Breast epithelium (tissue), 4 donors: ENCODE measurements at regions not wholly inside any gene's neighbourhood (a gene's known extent, or its start where the extent isn't known, plus 50 kb on each side); places are given as distances from the start of the nearest gene placed in this dataset.

ENCODE experiments used
- DNase-seq, 2 donors: peaks; one replicate each; pipeline ENCODE4 v3.0.0-alpha.2; 2019; ENCODE audit warnings: low spot score in 2 of 2
- H3K27ac ChIP-seq, 2 donors: fragments of 200-600 bp; sonication (generic) in 1 of 2; one replicate each; pipeline ENCODE4 v1.5.1; 2016 to 2019; ENCODE audit warnings: mild to moderate bottlenecking in 1 of 2
- H3K27me3 ChIP-seq, 2 donors: fragments of 200-600 bp; sonication (generic) in 1 of 2; one replicate each; pipeline versions ENCODE4 v1.5.1 to v1.6.0; 2017 to 2019; ENCODE audit warnings: control low read depth in 1 of 2, mild to moderate bottlenecking in 1 of 2
- H3K36me3 ChIP-seq: fragments of 200-600 bp; one replicate; pipeline ENCODE4 v1.5.1; 2019
- H3K4me1 ChIP-seq, 2 donors: fragments of 200-600 bp; sonication (generic); one replicate each; pipeline ENCODE4 v1.5.1; 2016 to 2019; ENCODE audit warnings: control low read depth in 1 of 2
- H3K4me3 ChIP-seq, 3 donors: fragments of 200-600 bp; sonication (generic); 1 replicate in 2 of 3; 2 replicates in 1 of 3; pipeline ENCODE4 v1.5.1; 2016 to 2019; ENCODE audit warnings: mild to moderate bottlenecking in 3 of 3, moderate library complexity in 2 of 3
- H3K9me3 ChIP-seq, 2 donors: fragments of 200-600 bp; sonication (generic) in 1 of 2; one replicate each; pipeline ENCODE4 v1.5.1; 2016 to 2019; ENCODE audit warnings: control low read depth in 1 of 2
- POLR2A ChIP-seq: fragments of 450-650 bp; IDR thresholded peaks from one replicate; pipeline ENCODE4 v1.6.1; 2016; ENCODE audit warnings: antibody characterized with exemption, mild to moderate bottlenecking, moderate library complexity
- POLR2AphosphoS5 ChIP-seq, 3 donors: sonication (generic); formaldehyde crosslinking; IDR thresholded peaks; one replicate each; pipeline ENCODE4 v1.6.1; 2017; ENCODE audit warnings: antibody characterized with exemption in 3 of 3
- intact Hi-C: fragments of 100-400 bp; cut with DNase I; formaldehyde crosslinking; loops from one replicate; pipeline ENCODE4 v1.15.1; 2023; ENCODE audit warnings: low total_unique reads
- TF ChIP-seq, protein P1 (sequence below), 3 donors: fragments of 450-650 bp; IDR thresholded peaks; one replicate each; pipeline ENCODE4 v1.5.1; 2016 to 2017; ENCODE audit warnings: antibody characterized with exemption in 3 of 3, mild to moderate bottlenecking in 3 of 3, moderate library complexity in 3 of 3

DNA sequence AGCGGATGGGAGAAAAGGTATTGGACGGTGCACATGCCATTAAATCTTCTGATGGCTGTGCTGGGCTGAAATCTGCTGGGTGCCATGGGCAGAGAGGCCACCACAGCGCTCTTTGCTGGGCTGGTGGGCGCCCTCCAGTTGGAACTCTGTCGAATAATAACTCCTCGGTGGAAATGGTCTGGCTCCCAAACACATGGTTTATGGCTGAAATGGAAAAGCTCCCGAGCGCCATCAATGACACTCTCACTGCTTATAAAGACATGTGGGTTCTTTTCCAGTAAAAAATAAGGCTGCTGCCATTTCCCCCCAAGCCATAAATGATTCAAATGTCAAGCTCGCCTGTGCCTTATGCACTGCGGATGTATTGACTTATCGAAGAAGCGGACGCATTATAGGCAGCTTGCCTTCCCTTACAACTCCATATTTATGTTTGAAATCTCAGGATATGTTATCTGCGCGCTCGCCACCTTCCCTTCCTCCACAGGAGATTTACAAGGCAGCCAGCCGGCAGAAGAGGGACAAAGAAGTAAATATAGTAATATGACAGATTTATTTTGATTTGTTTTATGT lies 239.0 kb upstream of the MKI67 start:
- TF ChIP-seq POLR2AphosphoS5 (IDR thresholded peaks at IDR 0.05) (no peak), POLR2A (no peak)
- TF ChIP-seq, protein P1, sequence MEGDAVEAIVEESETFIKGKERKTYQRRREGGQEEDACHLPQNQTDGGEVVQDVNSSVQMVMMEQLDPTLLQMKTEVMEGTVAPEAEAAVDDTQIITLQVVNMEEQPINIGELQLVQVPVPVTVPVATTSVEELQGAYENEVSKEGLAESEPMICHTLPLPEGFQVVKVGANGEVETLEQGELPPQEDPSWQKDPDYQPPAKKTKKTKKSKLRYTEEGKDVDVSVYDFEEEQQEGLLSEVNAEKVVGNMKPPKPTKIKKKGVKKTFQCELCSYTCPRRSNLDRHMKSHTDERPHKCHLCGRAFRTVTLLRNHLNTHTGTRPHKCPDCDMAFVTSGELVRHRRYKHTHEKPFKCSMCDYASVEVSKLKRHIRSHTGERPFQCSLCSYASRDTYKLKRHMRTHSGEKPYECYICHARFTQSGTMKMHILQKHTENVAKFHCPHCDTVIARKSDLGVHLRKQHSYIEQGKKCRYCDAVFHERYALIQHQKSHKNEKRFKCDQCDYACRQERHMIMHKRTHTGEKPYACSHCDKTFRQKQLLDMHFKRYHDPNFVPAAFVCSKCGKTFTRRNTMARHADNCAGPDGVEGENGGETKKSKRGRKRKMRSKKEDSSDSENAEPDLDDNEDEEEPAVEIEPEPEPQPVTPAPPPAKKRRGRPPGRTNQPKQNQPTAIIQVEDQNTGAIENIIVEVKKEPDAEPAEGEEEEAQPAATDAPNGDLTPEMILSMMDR (IDR thresholded peaks at IDR 0.05), result no peak
- Histone ChIP-seq H3K4me3 (no peak overlapping the region), H3K36me3 (no peaks in the 10 kb centered on the region), H3K4me1 (no peaks in the 10 kb centered on the region), H3K27ac (no peak overlapping the region), H3K27me3 (peaks cover 0 to 4% of the 10 kb centered on the region in 2 donors), H3K9me3 (no peaks in the 10 kb centered on the region)
- intact Hi-C loops, result no loop called here
- DNase-seq, result no peak

DNA sequence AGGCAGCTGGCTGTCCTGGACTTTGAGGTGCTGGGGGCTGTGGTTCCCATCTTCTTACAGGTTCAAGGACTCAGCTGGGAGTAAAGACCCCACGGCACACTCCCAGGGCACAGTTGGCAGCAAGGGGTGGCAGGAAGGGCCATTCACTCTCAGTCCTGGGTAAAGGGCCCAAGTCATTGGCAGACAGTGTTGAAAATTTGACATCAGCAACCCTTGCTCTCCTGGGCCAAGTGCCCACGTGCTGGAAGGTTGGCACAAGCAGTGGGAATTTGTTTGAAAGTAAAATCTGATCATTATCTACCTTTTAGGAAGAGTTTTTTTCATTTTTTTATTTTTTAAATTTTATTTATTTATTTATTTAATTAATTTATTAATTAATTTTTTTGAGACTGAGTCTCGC lies 241.6 kb upstream of the MKI67 start:
- no peak overlapping the region for H3K27ac ChIP-seq
- H3K27me3 ChIP-seq, result peaks cover 0 to 6% of the 10 kb centered on the region in 2 donors
- intact Hi-C loops, result no loop called here
- no peaks in the 10 kb centered on the region for H3K4me1 ChIP-seq
- no peaks in the 10 kb centered on the region for H3K9me3 ChIP-seq
- H3K36me3 ChIP-seq, result no peaks in the 10 kb centered on the region
- TF ChIP-seq, protein P1 (IDR thresholded peaks at IDR 0.05), result no peak
- TF ChIP-seq POLR2AphosphoS5 (IDR thresholded peaks at IDR 0.05), result no peak
- no peak for DNase-seq
- H3K4me3 ChIP-seq, result no peak overlapping the region

DNA sequence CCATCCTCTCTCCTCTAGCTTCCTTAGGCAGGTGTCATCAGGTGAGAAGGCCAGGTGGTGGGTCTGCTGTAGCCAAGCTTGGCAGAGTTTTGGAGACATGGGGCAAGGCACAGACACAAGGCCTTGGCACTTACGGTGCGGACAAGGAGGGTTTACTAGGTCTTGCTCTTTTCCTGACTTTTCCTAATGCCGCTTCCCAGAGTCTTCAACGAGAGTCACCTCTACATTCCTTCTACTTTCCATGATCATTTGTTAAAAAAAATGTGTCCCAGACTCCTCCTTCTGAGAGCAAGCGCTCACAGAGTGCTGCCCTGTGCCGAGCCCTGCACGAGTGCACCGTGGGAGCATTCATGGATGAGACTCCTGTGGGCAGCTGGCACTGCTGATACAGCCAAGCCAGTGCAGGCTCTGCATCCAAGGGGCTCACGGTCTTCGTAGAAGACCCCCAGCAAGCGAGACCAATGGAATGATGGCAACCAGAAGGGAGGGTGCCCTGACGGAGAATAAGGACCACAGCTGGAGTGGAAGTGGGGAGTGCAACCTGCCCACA lies 243.0 kb upstream of the MKI67 start:
- DNase-seq, result no peak
- intact Hi-C loops, result no loop called here
- Histone ChIP-seq H3K27me3 (peaks cover 0 to 7% of the 10 kb centered on the region in 2 donors), H3K4me1 (no peaks in the 10 kb centered on the region), H3K9me3 (no peaks in the 10 kb centered on the region), H3K27ac (no peak overlapping the region), H3K36me3 (no peaks in the 10 kb centered on the region), H3K4me3 (no peak overlapping the region)
- TF ChIP-seq, protein P1 (IDR thresholded peaks at IDR 0.05), result no peak
- TF ChIP-seq POLR2A (no peak), POLR2AphosphoS5 (IDR thresholded peaks at IDR 0.05) (no peak)

DNA sequence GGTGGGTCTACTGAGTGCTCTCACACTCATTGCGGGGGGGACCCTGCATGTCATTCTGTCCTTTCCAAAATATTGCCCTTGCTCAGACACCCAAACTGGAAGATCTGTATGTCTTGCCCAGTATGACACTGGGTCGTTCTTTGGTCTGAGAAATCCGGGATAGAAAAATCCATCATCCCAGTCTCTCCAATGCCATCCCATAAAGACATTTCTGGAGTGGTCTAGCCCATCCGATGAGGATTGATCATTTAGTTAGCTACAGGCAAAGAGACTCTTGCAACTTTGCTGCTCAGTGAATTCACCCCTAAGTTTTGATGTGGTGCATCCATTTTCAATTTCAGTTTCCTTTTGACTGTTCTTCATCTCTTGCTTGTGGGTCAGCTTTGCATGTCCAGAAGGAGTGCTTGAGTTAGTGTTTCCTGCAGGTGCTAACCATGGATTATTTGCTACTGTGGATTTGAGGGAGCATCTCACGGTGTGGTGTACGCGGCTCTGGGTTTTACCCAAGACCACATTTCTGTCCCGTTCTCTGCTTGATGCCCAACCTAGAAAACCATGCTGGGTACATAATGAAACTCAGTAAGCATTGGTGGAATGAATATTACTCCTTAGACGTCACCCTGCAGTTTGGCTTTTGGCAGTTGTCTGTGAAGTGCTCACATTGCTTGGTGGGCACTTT lies 247.0 kb upstream of the MKI67 start:
- intact Hi-C loops, result no loop called here

DNA sequence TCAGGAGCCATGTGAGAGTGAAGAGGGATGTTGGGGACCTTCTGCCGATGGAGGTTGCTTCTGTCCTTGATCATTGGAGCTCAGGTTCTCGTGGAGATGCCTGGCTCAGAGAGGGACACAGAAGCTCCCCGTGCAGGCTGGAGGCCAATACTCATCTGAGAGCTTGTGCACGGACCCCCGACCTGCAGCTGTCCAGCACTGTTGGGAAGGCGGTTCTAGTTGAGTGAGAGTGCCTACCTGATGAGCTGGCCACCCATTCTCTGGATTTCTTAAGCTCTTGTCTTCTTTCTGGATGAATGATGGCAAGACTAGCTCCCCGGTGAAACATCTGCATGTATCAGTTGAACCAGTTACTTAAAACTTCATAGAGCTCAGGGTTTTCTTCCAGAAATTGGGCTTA lies 247.6 kb upstream of the MKI67 start:
- no peak for DNase-seq
- no peak overlapping the region for H3K4me3 ChIP-seq
- H3K27me3 ChIP-seq, result peaks cover 0 to 10% of the 10 kb centered on the region in 2 donors
- H3K9me3 ChIP-seq, result no peaks in the 10 kb centered on the region
- TF ChIP-seq, protein P1 (IDR thresholded peaks at IDR 0.05), result no peak
- TF ChIP-seq POLR2A, result no peak
- H3K27ac ChIP-seq, result no peak overlapping the region
- H3K4me1 ChIP-seq, result no peaks in the 10 kb centered on the region
- no peaks in the 10 kb centered on the region for H3K36me3 ChIP-seq
- intact Hi-C loops, result no loop called here

More for the DNA sequence above, 247.0 kb upstream of the MKI67 start:
- no peak for DNase-seq
- H3K27me3 ChIP-seq, result peaks cover 0 to 10% of the 10 kb centered on the region in 2 donors
- H3K4me3 ChIP-seq, result no peak overlapping the region
- no peak overlapping the region for H3K27ac ChIP-seq
- no peaks in the 10 kb centered on the region for H3K4me1 ChIP-seq
- H3K36me3 ChIP-seq, result no peaks in the 10 kb centered on the region
- TF ChIP-seq, protein P1 (IDR thresholded peaks at IDR 0.05), result no peak
- TF ChIP-seq POLR2A (no peak), POLR2AphosphoS5 (IDR thresholded peaks at IDR 0.05) (no peak)
- H3K9me3 ChIP-seq, result no peaks in the 10 kb centered on the region
